ENCODE measurements at regions not wholly inside any gene's neighbourhood (a gene's known extent, or its start where the extent isn't known, plus 50 kb on each side); places are given as distances from the start of the nearest gene placed in this dataset.

DNA sequence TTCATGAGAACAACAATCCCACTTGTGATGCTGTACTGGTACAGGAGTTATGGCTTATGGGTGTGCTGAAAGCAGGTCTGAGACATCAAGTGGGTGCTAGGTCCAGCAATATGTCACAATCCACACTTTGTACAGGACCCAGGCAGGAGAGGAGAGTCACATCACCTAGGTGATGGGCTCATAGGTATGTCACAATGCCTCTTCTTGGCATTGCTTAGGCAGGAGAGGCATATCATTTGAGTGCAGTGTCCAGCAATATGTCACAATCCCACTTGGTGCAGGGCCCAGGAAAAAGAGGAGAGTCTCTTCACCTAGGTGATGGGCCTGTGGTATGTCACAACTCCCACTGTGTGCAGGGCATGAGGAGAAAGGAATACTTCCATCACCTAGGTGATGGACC lies 2110.0 kb downstream of the TP53TG3F start (continued):
- TF ChIP-seq, protein P1, sequence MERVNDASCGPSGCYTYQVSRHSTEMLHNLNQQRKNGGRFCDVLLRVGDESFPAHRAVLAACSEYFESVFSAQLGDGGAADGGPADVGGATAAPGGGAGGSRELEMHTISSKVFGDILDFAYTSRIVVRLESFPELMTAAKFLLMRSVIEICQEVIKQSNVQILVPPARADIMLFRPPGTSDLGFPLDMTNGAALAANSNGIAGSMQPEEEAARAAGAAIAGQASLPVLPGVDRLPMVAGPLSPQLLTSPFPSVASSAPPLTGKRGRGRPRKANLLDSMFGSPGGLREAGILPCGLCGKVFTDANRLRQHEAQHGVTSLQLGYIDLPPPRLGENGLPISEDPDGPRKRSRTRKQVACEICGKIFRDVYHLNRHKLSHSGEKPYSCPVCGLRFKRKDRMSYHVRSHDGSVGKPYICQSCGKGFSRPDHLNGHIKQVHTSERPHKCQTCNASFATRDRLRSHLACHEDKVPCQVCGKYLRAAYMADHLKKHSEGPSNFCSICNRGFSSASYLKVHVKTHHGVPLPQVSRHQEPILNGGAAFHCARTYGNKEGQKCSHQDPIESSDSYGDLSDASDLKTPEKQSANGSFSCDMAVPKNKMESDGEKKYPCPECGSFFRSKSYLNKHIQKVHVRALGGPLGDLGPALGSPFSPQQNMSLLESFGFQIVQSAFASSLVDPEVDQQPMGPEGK (tag by site-specific recombination; IDR thresholded peaks at IDR 0.05): no peak
- TF ChIP-seq ZNF670 (tag by site-specific recombination; IDR thresholded peaks at IDR 0.05; ENCODE audit: low read depth) (no peak), ZNF610 (tag by site-specific recombination; IDR thresholded peaks at IDR 0.05; ENCODE audit: borderline replicate concordance) (no peak), ZNF223 (tag by site-specific recombination; IDR thresholded peaks at IDR 0.05) (no peak), ZNF221 (tag by site-specific recombination; IDR thresholded peaks at IDR 0.05; ENCODE audit: borderline replicate concordance) (no peak), ZNF350 (tag by site-specific recombination; IDR thresholded peaks at IDR 0.05) (no peak), ZNF544 (tag by site-specific recombination; IDR thresholded peaks at IDR 0.05) (no peak), ZNF629 (tag by site-specific recombination; IDR thresholded peaks at IDR 0.05) (no peak)

DNA sequence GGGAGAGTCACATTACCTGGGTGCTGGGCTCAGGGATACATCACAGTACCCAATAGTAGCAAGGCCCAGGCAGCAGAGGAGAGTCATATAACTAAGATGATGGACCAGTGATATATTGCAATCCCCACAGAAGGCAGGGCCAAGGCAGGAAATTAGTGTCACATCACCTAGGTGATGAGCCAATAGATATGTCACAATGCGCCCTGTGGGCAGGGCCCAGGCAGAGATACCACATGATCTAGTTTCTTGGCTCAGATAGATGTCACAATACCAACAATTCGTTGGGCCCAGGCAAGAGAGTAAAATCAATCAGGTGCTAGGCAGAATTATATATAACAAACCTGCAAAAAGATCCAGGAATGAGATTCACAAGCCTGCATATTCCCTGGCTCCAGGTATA lies 2111.5 kb downstream of the TP53TG3F start:
- Histone ChIP-seq H3K36me3 (ENCODE audit: control insufficient read depth in 2 of 2, insufficient read depth in 1 of 2, low read length in 2 of 2) (no peaks in the 10 kb centered on the region), H3K4me1 (ENCODE audit: control insufficient read depth, insufficient read depth, low read length) (no peaks in the 10 kb centered on the region), H3K9me3 (ENCODE audit: control insufficient read depth, insufficient read depth, low read depth, low read length) (no peaks in the 10 kb centered on the region), H3K4me3 (ENCODE audit: low read depth, low read length) (no peak overlapping the region), H3K27ac (ENCODE audit: extremely low read depth, low read depth, low read length) (no peak overlapping the region)
- ChIA-PET CTCF (no interaction called here), POLR2A (no interaction called here)
- TF ChIP-seq, protein P2, sequence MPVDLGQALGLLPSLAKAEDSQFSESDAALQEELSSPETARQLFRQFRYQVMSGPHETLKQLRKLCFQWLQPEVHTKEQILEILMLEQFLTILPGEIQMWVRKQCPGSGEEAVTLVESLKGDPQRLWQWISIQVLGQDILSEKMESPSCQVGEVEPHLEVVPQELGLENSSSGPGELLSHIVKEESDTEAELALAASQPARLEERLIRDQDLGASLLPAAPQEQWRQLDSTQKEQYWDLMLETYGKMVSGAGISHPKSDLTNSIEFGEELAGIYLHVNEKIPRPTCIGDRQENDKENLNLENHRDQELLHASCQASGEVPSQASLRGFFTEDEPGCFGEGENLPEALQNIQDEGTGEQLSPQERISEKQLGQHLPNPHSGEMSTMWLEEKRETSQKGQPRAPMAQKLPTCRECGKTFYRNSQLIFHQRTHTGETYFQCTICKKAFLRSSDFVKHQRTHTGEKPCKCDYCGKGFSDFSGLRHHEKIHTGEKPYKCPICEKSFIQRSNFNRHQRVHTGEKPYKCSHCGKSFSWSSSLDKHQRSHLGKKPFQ (tag by site-specific recombination; IDR thresholded peaks at IDR 0.05): no peak
- TF ChIP-seq, protein P3, sequence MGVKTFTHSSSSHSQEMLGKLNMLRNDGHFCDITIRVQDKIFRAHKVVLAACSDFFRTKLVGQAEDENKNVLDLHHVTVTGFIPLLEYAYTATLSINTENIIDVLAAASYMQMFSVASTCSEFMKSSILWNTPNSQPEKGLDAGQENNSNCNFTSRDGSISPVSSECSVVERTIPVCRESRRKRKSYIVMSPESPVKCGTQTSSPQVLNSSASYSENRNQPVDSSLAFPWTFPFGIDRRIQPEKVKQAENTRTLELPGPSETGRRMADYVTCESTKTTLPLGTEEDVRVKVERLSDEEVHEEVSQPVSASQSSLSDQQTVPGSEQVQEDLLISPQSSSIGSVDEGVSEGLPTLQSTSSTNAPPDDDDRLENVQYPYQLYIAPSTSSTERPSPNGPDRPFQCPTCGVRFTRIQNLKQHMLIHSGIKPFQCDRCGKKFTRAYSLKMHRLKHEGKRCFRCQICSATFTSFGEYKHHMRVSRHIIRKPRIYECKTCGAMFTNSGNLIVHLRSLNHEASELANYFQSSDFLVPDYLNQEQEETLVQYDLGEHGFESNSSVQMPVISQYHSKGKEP (tag by site-specific recombination; IDR thresholded peaks at IDR 0.05): no peak
- TF ChIP-seq, protein P1 (tag by site-specific recombination; IDR thresholded peaks at IDR 0.05): no peak
- TF ChIP-seq, protein P4, sequence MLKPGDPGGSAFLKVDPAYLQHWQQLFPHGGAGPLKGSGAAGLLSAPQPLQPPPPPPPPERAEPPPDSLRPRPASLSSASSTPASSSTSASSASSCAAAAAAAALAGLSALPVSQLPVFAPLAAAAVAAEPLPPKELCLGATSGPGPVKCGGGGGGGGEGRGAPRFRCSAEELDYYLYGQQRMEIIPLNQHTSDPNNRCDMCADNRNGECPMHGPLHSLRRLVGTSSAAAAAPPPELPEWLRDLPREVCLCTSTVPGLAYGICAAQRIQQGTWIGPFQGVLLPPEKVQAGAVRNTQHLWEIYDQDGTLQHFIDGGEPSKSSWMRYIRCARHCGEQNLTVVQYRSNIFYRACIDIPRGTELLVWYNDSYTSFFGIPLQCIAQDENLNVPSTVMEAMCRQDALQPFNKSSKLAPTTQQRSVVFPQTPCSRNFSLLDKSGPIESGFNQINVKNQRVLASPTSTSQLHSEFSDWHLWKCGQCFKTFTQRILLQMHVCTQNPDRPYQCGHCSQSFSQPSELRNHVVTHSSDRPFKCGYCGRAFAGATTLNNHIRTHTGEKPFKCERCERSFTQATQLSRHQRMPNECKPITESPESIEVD (tag by site-specific recombination; IDR thresholded peaks at IDR 0.05): no peak
- TF ChIP-seq, protein P5, sequence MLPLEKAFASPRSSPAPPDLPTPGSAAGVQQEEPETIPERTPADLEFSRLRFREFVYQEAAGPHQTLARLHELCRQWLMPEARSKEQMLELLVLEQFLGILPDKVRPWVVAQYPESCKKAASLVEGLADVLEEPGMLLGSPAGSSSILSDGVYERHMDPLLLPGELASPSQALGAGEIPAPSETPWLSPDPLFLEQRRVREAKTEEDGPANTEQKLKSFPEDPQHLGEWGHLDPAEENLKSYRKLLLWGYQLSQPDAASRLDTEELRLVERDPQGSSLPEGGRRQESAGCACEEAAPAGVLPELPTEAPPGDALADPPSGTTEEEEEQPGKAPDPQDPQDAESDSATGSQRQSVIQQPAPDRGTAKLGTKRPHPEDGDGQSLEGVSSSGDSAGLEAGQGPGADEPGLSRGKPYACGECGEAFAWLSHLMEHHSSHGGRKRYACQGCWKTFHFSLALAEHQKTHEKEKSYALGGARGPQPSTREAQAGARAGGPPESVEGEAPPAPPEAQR (tag by site-specific recombination; IDR thresholded peaks at IDR 0.05): no peak
- TF ChIP-seq ZNF555 (tag by site-specific recombination; conservative IDR thresholded peaks at IDR 0.05) (no peak), ZNF48 (tag by site-specific recombination; IDR thresholded peaks at IDR 0.05) (no peak), SETDB1 (IDR thresholded peaks at IDR 0.05; ENCODE audit: insufficient read length, low read length) (no peak), ZNF514 (tag by site-specific recombination; IDR thresholded peaks at IDR 0.05) (no peak), ZNF629 (tag by site-specific recombination; IDR thresholded peaks at IDR 0.05) (no peak), ZBTB1 (tag by site-specific recombination; IDR thresholded peaks at IDR 0.05) (no peak), ZNF768 (tag by site-specific recombination; IDR thresholded peaks at IDR 0.05) (no peak), ZNF677 (tag by site-specific recombination; IDR thresholded peaks at IDR 0.05) (no peak)
- TF ChIP-seq, protein P6, sequence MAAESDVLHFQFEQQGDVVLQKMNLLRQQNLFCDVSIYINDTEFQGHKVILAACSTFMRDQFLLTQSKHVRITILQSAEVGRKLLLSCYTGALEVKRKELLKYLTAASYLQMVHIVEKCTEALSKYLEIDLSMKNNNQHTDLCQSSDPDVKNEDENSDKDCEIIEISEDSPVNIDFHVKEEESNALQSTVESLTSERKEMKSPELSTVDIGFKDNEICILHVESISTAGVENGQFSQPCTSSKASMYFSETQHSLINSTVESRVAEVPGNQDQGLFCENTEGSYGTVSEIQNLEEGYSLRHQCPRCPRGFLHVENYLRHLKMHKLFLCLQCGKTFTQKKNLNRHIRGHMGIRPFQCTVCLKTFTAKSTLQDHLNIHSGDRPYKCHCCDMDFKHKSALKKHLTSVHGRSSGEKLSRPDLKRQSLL (tag by site-specific recombination; IDR thresholded peaks at IDR 0.05): no peak
